Inferior parietal cortex (tissue), 1 donor: ENCODE measurements at regions not wholly inside any gene's neighbourhood (a gene's known extent, or its start where the extent isn't known, plus 50 kb on each side); places are given as distances from the start of the nearest gene placed in this dataset.

Source experiments
- DNase-seq: peaks from one replicate; pipeline ENCODE4 v3.0.0-alpha.2; 2016; ENCODE audit errors: extremely low spot score

DNA sequence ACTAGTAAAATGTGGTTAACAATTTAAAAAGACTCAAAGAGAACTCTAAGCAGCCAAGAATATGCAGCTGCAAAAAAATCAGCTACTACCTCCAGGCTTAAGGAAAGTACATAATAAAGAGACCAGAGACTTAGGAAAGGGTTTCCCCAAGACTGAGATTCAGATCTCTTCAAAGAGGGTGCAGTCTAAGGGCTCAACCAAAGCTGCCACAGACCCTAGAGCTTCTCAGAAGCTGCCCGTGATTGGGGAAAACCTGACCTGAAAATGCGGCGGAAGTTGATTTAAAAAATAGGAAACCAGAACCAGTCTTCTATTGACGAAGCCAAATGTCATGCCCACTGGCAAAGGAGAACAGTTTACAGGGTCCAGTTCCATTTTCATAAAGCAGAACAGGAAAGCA, 516.8 kb upstream of the MARCKS start:
- DNase-seq = no peak

- no peak for DNase-seq
Observed at GRCh38 chr6:113343940-113344339, 513.2 kb upstream of the MARCKS start.

GRCh38 chr6:113344969-113345368, 512.2 kb upstream of the MARCKS start:
- no peak for DNase-seq

- DNase-seq = no peak
Observed at GRCh38 chr6:113347436-113347835, 509.7 kb upstream of the MARCKS start.

DNA sequence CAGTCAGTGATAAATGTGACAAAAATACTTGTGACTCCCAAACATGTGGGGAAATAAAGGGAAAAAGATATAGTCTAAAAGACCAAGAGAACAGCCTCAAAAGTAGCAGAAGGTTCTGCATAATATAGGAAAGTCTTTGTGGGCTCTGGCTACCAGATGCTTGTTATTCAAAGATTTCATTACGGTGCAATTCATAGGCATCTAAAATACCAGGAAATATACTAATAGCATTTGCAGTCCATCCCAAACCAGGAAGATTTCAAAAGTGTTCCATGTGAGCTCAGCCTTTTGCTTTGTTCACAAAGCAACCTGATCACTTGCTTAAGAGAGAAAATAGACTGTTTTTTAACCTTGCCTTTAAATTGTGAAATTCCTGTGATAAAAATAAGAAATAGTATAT, 506.7 kb upstream of the MARCKS start:
- DNase-seq = no peak

DNA sequence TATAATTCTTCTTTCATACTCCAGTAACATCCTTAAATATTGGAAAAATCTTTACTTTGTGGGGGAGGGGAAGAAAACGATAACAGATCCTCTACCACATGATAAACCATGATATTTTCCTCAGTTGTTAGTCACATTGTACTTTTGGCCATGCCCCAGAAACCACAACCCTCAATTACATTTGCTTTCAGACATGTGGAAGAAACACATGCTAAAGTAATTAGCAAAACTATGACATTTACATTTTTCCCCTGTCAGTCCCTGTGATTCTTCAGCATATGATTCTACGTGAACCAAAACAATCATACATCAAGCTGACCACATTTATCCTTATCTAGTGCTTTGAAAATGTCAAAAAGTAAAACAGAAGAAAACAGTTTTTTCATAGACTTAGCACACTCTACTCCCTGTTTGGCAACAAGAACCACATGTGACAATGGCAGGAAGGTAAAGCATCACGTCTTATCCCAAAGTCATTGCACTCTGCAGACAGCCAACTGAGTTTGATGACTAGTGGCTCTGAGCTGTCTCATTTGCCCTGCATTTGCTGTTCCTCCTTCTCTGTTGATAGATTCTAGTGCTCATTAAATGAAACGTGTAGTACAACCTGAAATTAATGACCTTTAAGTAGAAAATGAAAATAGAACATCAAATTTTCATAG, 505.8 kb upstream of the MARCKS start:
- no peak for DNase-seq

- DNase-seq = no peak
Observed at GRCh38 chr6:113352029-113352801, 504.9 kb upstream of the MARCKS start.

GRCh38 chr6:113352831-113353230, 504.3 kb upstream of the MARCKS start:
- no peak for DNase-seq

DNA sequence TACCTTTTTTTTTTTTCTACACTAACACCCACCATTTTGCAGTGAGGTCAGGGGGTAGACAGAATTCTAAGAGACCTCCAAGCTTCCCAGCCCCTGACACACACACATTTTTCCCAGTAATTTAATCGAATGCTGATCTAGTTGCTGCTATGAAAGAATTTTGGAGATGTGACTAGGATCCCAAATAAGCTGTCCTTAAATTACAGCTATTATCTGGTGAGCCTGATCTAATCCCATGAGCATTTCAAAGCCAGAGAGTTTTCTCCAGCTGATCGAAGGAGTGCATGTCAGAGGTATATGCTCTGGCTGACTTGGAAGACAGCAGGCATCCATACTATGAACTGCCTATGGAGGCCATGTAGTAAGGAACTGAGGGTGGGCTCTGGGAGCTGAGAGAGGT, 503.8 kb upstream of the MARCKS start:
- DNase-seq = no peak

GRCh38 chr6:113354204-113354895, 502.8 kb upstream of the MARCKS start:
- no peak for DNase-seq

GRCh38 chr6:113356139-113356538, 501.0 kb upstream of the MARCKS start:
- no peak for DNase-seq

DNA sequence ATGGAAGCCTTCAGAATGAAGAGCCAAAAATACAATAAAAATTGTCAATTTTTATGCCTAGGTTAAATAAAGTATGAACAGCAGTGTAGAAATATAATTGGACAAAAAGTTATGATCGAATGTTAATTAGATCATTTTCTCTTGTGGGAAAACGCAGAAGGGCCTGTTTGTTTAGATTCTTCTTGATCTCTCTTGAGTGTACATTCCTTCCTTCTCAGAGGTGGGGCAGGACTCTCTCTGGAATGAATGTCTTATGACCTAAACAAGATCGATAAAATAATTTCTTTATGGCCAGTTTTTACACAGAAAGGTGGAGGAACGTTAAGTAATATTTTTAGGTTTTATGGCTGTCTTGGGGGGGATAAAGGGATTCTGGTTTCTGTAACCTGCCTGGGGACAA, 500.1 kb upstream of the MARCKS start:
- DNase-seq = no peak

DNA sequence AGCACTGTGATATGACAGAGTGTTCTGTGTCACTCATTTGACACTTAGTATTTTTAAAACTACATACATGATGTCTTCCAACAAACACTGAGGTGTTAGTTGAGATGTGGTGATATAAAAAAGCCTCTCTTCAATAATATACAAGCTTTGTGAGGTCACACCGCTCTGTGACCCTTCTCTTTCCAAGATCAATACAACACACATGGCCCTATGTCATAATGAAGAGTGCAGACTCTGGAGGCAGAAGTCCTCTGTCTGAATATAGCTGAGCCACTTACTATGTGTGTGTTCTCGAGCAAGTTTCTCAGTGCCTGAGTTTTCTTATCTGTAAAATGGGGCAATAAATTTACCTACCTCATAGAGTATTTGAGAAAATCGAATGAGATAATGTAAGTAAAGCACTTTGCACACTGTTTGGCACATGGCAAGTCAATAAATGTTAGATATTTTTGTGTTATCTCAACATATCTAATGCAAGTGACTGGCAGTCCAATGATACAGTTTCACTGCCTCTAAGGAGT, 499.0 kb upstream of the MARCKS start:
- no peak for DNase-seq

- DNase-seq = no peak
Observed at GRCh38 chr6:113359155-113360140, 497.7 kb upstream of the MARCKS start.

- no peak for DNase-seq
Observed at GRCh38 chr6:113361014-113361645, 496.0 kb upstream of the MARCKS start.

DNA sequence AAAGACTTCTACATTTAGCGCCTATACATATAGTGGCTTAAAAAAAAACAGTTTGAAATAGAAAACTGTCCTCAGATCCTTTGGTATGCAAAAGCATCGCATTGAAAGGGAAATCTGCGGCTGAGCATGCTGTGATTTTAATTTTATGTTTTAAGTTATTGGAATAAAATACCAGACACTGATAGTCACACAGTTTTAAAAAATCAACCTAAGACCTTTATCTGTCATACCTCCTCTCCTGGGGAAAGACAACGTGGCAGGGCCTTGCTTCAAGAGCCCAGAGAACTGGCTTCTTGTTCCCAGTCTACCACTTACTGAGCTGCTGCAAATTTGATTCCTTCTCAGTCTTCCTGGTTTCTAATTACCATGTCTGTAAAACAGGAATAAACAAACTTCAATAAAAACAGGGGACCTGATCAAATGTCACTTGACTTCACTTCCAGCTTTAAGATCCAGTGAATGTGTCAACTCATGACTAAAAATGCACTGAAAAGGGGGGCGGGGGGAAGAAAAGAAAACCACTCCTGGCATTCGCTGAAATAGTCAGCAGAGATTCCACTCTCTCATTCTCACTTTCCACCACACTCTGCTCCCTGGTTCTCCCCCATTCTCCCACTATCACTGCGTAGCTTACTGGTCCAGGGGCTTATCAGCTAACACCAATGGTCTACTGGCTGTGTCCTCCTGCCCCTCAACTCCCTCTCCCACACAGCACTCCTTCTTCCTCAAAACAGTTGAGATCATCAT, 494.7 kb upstream of the MARCKS start:
- DNase-seq = no peak

- DNase-seq = no peak
Observed at GRCh38 chr6:113363048-113363798, 493.9 kb upstream of the MARCKS start.

DNA sequence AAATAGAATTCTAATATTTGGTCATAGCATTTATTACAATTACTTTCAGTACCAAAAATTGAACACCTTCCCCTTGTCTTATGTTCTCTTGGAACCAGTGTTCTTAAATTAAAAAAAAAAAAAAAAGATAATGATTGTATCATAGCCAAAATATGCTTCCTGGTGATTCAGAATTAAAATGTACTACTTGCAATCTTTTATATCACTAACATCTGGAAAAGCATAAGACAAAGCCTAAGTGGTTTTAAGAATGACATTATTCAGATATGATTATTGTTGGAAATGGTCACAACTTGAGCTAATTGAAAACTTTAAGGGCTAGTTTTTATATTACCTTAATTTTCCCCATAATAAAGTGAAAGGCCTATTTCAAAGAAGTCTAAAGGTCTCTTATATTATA, 493.3 kb upstream of the MARCKS start:
- no peak for DNase-seq

GRCh38 chr6:113364766-113365165, 492.4 kb upstream of the MARCKS start:
- no peak for DNase-seq

DNA sequence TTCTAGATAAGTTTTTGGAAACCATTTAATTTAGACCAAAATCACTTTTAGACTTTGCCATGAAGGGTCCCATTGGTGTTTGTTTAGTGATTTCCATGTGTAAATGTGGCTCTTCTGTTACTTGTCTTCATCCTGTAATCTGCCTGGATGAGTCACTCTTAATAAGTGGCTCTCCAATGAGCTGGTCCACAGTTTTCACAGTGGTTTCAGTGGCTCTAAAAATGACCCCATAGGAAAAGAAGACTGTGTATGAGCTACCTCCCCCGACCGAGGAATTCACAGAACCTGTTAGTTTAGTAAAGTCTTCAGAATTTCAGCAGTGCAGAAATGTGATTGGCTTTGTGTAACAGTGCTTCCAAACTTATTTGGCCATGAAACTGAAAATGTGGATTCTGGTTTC, 492.0 kb upstream of the MARCKS start:
- DNase-seq = no peak
